NCI-H748 (cell line): ENCODE measurements at regions not wholly inside any gene's neighbourhood (a gene's known extent, or its start where the extent isn't known, plus 50 kb on each side); places are given as distances from the start of the nearest gene placed in this dataset.

Experiments
- DNase-seq: peaks from one replicate; lab custom pipeline; 2025; ENCODE audit not compliant: unreplicated experiment; lab: John Stamatoyannopoulos, UW

GRCh38 chr2:200013906-200014305 is 58.5 kb downstream of the MAIP1 start:
- DNase-seq, result no peak

- no peak for DNase-seq
Measured at GRCh38 chr2:200021449-200022114, 66.2 kb downstream of the MAIP1 start.

- no peak for DNase-seq
Measured at GRCh38 chr2:200022511-200022910, 67.1 kb downstream of the MAIP1 start.

GRCh38 chr2:200023570-200023969 is 68.2 kb downstream of the MAIP1 start:
- no peak for DNase-seq

- DNase-seq, result no peak
Measured at GRCh38 chr2:200025717-200026116, 70.3 kb downstream of the MAIP1 start.

- DNase-seq, result no peak
Measured at GRCh38 chr2:200026332-200027230, 71.2 kb downstream of the MAIP1 start.

- no peak for DNase-seq
Measured at GRCh38 chr2:200028998-200029397, 73.6 kb downstream of the MAIP1 start.

GRCh38 chr2:200032895-200033294 is 77.5 kb downstream of the MAIP1 start:
- DNase-seq, result no peak

GRCh38 chr2:200033929-200034328 is 78.5 kb downstream of the MAIP1 start:
- no peak for DNase-seq

GRCh38 chr2:200034816-200035215 is 79.4 kb downstream of the MAIP1 start:
- no peak for DNase-seq

GRCh38 chr2:200039724-200040650 is 84.6 kb downstream of the MAIP1 start:
- DNase-seq, result no peak

GRCh38 chr2:200040831-200041230 is 85.4 kb downstream of the MAIP1 start:
- no peak for DNase-seq

- DNase-seq, result no peak
Measured at GRCh38 chr2:200041639-200042038, 86.3 kb downstream of the MAIP1 start.

- no peak for DNase-seq
Measured at GRCh38 chr2:200042102-200042735, 86.8 kb downstream of the MAIP1 start.

GRCh38 chr2:200042944-200043343 is 87.6 kb downstream of the MAIP1 start:
- no peak for DNase-seq

GRCh38 chr2:200044453-200044852 is 89.1 kb downstream of the MAIP1 start:
- DNase-seq, result no peak

GRCh38 chr2:200048421-200048820 is 93.0 kb downstream of the MAIP1 start:
- DNase-seq, result no peak

- DNase-seq, result no peak
Measured at GRCh38 chr2:200049086-200049485, 93.7 kb downstream of the MAIP1 start.

- DNase-seq, result no peak
Measured at GRCh38 chr2:200050921-200051610, 95.7 kb downstream of the MAIP1 start.

GRCh38 chr2:200051611-200051945 is 96.2 kb downstream of the MAIP1 start:
- no peak for DNase-seq
